EL (cell line): ENCODE measurements at regions not wholly inside any gene's neighbourhood (a gene's known extent, or its start where the extent isn't known, plus 50 kb on each side); places are given as distances from the start of the nearest gene placed in this dataset.

Experiments used
- DNase-seq: peaks from one replicate; pipeline ENCODE4 v3.0.0-alpha.2; 2016

DNA sequence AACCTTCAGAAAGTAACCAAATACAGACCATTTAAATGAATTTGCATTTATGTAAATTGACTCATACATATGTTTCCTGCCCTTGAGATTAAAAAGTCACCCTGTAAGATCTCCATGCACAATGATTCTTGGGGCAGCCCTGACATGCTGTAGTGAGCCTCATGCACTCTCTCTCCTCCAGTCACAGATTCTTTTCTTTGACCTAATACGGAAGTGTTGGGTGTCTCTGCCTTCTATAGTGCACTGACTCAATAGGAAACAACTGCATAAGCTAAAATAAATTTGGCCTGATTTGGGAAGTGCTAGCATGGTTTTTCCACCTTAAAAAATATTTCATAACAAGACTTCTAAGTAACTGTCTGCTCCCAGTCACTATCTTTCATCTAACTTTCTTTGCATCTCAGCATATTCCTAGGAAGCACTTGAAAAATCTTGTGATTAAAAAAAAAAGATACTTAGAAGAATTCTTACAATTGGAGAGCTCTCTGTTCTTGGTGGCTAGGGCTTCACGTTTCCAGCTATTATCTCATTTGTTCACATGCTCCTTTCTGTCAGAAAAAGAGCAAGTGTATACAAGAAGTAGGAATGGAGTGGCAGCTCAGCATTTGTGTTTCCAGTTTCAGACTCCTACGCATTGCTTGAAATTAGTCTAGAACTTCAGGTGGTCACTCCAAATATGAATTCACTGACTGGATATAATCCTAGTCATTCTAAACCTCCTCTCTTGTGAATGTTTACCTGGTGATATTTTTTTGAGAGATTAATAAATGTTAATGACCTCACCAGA is 207.9 kb upstream of the COL8A1 start:
- no peak for DNase-seq

DNA sequence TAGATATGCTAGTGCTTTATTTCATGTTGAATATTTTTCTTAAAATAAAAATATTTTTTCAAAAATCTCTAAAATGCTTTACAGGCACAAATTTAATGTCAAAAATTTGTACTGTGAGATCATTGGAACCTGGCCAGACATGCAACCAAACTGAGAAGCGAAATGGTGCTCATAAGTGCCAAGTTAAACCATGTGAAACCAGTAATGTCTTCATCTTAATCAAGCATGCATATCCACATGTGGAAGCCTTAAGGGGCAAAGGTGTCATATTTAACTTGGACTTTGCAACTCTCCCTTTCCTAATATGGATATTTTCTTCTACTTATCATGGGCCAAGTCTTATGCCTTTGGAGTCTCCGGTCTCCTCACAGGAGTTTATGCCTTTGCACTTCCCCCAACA is 208.9 kb upstream of the COL8A1 start:
- no peak for DNase-seq

DNA sequence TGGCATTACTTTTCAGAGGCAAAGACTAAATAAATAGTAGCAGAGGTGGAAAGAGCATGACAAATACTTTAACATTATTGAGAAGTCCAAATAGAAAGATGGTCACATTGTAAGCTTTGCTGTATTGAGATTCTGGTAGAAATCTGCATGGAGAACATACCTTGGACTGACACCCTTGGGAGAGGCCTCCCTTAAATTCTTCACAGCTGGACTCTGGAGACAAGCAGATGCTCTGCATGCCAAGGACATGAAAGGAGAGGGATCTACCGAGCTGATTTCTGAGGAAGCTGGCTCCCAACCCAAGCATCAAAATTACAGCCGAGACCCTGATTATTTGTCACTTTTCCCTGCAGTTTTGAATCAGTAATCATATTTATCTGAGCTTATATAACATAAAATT is 212.5 kb upstream of the COL8A1 start:
- peak; percentile 6 for DNase-seq

DNA sequence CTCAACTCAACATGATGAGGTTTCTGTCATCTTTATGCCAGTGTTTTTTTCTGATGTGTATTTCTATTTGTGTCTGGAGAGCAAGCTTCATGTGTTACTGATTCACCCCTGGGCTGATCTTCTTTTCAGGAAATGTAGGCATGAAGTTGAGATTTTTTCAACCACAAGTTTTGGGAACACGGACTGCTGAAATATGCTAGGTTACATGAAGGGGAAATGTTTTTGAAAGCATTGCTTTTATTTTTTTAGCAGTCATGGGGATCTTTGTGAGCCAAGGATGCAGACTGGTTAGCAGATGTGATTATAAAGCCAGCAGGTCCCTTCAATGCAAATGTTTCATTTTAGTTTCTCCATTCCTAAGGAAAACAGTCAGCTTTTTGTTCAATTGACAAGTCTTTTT is 219.3 kb upstream of the COL8A1 start:
- peak; percentile 44 for DNase-seq

DNA sequence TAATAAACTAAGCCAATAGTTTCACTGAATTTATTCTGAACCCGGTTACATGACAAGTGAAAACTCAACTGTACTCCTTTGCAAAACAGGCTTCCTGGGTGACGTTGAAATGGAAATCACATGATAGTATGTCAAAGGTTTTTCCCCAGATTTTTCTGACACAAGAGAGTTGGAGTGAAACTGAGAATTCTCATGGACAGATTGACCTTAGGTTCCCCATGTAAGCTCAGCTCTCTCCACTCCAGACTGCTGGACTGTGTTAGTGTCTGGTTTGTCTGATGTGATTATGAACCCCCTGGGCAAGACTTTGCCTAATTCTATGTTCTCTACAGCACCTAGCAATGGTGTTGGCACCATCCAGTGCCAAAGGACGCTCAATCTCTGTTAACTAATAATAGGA is 219.7 kb upstream of the COL8A1 start:
- no peak for DNase-seq

DNA sequence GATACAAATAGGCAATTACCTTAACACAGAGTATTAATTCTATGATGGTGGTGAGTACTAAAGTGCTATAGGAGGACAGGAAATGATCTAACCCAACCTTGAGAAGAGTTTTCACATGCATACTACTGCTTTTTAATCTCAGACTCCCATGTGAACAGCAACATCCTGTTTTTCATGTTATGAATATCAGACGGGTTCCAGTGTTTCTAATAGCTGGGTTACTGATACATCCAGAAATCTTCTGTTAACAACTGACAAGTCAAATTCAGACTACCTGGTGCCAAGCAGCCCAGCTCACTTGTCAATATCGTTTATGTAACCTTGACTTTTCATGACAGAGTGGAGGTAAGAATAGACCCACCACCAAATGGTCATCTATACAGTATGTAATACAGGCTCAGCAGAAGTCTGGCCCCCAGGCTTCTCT is 220.2 kb upstream of the COL8A1 start:
- no peak for DNase-seq

DNA sequence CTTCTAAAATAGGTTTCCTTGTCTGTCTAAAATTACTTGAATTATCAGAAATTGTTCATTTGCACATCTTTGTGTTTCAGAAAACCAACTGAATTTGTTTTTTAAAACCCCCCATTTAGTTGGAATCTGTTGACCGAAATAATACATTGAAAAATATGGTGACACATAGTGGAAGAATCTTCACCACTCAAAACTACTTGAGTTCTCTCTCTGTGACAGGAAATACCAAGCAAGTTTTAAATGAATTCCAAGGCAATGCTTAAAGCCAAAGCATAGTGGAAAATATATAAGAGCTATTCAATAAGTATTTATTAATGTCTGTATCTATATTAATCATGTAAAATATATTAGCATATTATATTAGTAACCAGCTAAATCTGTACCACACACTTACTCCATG is 224.9 kb upstream of the COL8A1 start:
- peak; percentile 79 for DNase-seq

DNA sequence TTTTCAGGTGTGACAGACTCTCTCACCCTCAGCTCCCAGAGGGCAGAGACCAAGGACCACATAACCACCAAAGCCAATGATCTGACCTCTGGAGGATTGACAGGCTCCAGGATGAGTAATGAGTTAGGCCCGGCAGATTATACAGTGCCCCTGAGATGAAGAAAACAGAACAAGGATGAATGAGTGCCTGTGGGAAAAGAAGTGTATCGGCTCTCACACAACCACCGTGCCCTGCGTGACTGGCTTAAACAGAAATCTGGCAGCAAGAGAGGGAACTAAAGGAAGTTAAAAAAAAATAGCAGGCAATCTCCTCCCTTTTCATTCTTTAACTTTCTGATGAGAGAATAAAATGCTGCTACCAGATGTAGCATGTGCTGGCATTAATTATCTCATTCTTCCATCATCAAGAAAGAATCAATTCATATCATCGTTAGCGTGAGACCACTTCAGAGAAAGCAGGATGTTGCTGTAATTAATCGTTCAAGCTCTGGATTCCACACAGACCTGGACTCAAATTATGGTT is 227.5 kb upstream of the COL8A1 start:
- peak; percentile 95 for DNase-seq

DNA sequence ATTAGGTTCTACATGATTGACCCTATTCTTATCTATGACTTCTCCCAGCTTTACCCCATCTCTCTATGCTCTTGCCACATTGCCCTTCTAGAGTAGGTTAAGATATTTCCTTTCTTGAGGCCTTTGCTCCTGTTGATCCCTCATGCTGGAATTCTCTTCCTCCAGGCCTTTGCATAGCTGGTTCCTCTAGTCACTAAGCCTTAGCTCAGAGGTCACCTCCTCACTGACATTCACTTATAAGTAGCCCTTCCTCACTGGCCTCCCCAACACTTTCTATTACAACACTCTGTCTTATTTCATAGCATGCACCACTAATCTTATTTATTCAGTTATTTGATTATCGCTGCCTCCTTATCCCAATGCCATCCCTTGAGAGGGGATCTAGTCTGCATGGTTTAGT is 228.4 kb upstream of the COL8A1 start:
- peak; percentile 48 for DNase-seq

DNA sequence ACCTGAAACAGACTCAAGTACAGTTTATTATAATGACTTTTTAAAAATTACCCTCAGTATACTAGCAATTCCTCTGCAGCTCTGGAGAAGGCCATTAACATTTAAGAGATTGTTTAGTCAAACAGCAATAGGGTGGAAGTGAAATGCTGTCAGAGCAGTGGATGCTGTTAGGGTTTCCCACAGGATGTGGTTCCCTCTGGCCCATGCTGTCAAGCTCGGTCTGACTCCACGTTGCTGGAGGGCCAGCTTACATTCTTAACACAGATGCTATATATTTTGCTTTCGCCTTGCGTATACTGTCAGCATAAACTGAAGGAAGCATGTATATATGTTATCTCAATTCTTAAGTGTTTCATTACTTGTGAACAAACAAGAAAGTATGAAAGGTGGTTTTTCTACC is 231.1 kb upstream of the COL8A1 start:
- peak; percentile 45 for DNase-seq

DNA sequence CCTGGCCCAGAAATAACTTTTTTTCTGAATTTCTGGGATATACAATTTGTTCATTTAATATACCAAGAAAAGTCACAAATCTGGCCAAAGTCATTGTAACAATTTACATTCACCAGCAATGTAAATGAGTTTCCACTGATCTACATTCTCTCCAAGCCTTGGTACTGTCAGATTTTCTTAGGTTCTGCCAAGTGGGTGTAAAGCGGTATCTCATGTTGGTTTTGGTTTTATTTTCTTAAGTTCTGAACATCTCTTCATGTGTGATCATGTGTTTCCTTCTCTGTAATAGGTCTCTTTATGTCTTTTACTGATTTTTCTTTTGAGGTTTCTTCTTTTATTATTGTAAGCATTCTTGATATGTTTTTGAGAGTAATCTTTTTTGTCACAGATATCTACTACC is 235.6 kb upstream of the COL8A1 start:
- DNase-seq = no peak

DNA sequence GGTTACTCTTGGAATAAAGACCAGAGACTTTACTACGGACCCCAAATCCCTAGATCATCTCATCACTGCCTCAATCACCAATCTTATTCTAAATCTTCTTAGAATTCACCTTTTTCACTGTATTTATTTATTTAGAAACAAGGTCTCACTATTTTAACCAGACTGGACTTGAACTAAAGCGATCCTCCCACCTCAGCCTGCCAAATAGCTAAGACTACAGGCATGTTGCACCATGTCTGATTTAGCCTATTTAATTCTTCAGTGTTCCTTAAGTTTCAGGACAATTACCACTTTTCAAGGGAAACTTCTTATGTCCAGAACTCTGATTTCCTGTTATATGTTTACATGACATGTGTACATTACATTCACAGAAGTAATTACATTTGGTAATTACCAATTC is 238.0 kb upstream of the COL8A1 start:
- no peak for DNase-seq

DNA sequence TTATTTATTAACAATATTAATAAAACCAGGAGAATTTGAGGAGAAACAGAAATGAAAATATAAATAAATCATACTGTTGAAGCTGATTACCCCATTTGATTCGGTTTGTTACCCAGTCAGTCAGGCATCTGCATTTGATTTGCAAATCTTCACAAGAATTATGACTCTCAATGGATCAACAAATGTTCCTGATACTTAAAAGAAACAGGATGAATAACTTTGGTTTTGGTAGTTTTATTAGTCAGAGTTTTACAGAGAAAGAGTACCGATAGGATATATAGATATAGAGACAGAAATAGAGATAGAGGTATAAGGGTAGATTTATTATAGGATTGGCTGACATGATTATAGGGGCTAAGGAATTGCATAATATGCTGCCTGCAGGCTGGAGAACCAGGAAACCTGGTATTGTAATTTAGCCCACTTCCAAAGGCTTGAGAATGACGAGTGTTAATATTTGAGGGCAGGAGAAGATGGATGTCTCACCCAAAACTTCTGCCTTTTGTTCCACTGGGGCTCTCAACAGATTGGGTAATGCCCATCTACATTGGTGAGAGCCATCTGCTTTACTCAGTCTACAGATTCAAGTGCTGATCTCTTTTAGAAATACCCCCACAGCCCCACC is 241.6 kb upstream of the COL8A1 start:
- DNase-seq = peak; percentile 51

DNA sequence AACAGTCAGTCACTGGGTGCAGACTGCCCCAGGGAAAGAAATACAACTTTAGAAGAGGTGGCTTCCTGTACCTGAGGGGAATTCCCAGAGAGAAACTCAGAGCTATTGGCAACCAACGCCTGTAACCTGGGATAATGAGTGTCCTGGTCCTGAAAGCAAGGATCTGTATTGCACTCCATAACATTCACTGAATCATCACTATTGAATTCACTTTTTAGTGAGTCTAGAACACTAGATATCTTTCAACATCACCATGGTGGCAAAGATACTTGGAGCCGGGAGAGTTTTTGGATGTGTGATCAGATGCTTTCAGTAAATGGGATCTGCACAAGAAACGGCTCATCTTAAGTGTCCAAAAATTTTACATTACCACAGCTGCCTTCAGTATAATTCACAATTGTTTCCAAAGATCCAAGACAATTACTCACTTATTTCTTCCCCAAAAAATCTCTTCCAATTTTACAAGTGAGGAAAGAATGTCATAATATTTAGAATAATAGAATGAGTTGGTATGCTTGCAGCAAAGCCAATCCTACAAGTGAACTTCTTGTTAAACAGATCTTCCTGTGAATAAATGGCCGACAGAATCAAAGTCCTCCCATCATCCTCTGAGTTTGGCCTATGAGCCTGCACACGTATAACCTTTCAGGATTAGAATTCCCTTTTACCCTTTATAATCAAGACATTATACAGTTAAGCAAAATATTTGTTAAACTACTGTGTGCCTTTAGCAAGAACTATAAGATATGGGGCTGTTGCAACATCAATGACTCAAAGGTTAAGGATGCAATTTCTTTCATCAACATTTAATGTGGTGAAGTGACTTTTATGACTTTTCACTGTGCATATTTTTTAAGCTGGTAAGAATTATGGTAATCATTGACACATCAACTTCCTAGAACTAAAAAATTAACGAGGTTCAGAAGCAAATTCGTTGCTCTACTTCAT is 243.3 kb upstream of the COL8A1 start:
- peak; percentile 93 for DNase-seq

DNA sequence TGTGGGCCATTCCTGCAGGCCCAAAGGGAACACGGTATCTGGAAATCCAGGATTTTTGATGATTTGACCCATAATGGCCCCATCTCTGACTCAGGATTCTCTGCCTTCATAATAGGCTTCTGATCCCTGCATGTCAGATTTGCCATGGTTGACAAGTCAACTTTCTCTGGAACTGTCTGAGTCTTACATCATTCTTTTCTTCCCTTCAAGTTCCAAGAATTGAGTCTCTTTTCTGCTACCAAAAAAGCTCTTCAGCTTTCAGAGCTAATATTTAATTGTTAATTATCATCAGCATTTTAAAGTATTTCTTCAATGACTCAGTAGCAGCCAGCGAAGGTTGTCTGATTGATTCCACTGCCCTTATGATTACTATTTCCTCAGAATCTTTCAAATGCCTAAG is 244.4 kb upstream of the COL8A1 start:
- DNase-seq = peak; percentile 5

DNA sequence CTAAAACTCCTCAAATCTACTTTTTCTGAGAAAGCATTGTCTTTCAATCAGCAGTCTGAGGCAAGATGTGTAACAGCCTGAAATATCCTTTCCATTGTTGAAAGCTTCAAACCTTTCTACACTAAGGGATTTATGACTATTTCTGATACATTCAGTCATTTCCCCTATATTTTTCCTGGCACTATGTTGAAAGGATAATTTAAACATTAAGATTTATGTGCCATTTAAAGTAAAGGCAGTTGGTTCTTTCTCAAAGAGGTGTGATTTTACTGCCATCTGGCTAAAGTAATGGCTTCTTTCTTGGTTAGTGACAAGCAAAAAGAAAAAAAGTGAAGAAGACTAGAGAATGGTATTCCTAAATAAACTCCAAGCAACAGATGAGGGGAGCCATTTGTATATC is 249.6 kb upstream of the COL8A1 start:
- DNase-seq = no peak

DNA sequence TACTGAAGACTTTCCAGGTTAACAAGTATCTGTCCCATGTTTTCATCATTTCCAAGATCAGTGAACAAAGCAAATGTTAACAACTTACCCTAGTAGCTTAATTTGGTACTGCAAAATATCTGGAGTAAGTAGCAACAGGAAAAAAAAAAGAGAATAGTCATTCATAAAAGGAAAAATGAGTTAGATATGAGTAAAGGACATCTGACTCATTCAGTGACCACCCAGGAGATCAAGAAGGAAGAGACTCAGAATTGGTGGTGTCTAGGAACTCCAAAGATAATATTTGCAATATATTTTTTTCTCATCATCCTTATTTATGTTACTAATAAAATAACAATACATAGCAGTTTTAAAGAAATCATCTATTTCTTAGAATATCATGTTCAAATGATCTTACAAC is 253.8 kb upstream of the COL8A1 start:
- DNase-seq = peak; percentile 29

DNA sequence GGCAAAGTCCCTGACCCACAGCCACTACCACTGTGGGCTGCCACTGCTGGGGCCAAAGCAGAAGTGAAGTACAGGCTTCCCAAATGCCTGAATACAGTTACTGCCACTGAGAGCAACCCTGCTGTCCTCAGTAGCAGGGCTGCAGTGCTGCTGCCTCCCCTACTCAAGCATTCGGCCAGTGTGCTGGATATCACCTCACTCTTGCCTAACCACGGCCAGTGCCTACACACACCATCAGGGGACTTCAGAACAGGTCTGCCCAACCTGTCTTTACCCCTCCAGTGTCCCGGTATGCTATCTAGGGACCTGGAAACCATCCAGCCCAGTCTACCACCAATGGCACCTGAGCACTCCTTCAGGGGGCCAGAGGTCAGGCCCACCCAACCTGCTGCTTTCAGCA is 261.5 kb upstream of the COL8A1 start:
- DNase-seq = no peak

DNA sequence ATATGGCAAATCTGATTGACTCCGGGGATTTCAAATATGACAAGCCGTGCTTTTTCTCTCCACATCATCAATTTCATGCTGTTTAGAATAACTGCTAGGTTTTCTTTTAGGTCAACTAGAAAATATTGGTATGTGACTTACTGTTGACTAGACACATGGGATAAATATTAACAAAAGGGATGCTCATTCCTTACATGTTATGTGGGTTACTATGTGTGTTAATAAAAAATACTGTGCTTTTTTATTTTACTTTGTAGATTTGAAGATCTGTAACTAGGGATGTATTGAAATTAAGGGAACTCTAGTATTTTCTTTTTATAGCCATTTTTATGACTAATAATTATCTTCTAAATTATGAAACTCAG is 264.6 kb upstream of the COL8A1 start:
- DNase-seq = no peak

DNA sequence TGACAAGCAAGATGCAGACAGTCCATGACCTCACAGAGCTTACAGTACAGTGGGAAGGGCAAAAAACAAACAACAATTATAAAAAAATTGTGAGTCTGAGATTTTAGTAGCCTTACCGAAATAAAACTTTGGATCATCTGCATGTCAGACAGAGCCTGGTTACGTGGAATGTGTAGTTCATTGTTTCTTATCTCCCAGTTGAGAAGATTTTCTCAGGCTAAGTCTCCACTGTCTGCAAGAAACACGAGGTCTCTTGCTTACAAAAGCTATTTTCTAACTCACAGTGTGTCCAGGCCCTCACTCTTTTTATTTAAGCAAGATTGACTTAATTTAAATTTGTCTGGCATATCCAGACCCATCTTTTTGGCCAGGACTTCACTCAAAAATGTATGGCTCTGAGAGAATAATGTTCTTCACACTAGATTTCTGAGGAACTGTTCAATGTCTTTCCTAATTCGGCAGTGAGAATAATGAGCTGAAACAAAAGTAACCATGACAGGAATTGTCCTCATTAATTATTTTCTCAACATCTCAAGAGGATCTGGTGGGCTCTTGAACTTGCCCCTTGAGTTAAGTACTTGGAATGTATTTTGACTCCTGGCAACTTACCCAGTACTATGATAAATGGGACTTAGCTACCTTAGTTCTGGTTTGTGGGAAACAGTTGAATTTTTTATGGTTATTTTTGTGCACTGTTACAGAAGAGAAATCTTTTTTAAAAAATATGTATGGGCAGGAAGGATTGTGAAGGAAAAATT is 265.1 kb upstream of the COL8A1 start:
- DNase-seq = no peak

DNA sequence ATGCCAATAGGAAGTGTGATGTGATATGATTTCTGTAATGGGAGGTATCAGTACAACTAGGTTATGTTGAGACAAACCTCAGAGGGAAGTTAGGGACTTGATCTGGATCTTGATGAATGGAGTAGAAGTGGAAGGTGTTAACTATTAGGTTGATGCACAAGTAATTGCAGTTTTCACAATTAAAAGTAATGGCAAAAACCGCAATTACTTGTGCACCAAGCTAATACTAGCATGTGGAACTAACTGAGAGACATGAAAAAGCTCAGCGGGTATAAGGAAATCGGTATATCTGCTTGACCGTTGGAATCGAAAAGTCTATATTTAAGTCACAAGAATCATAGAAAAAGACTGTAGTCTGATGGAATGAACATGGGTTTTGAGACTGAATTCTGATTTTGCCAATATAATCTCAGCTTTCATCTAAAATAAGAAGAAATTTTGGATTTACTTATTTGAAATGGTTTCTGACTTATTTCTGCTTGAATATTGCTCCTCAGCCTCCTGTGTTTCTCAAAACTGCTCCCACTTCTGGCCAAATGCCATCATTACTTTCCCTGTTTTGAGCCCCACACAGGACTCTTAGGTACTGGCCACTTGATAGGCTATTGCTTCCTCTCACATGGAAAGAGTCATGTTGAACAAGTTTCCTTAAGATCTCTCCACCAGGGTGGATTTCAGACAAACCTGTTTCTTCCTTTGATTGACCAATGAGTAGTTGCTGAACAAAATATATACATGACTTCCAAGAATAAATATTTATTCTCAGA is 271.5 kb upstream of the COL8A1 start:
- DNase-seq = peak; percentile 7

DNA sequence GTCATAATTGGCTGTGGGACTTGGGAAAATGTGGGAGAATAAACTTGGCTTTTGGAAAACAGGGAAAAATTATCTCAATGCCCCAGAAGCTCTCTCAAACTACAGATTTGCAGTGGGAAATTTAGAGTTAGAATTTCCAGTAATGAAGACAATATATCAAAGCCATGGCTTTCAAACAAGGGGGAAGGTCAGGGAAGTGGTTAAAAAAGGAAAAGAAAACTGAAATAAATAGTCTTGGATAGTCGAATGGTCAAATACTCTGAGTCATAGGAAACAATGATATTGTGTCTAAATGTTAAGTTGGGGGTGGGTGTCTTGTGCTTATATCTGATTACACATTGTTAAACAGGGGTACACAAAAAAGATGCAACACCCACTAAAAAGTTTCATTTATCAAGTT is 272.4 kb upstream of the COL8A1 start:
- DNase-seq = no peak
